GM18870 (cell line): ENCODE measurements at regions not wholly inside any gene's neighbourhood (a gene's known extent, or its start where the extent isn't known, plus 50 kb on each side); places are given as distances from the start of the nearest gene placed in this dataset.

Experiments used
- ATAC-seq: cut with Tn5 transposase; IDR thresholded peaks from one replicate; pipeline ENCODE4 v1.9.1; 2021; ENCODE audit warnings: moderate library complexity; ENCODE audit not compliant: unreplicated experiment

GRCh38 chr1:239322369-239322768 lies 64.0 kb upstream of the CHRM3 start:
- no peak for ATAC-seq

GRCh38 chr1:239321877-239322276 lies 64.5 kb upstream of the CHRM3 start:
- no peak for ATAC-seq

- ATAC-seq, result no peak
Measured at GRCh38 chr1:239317948-239318347, 68.4 kb upstream of the CHRM3 start.

GRCh38 chr1:239315631-239316217 lies 70.6 kb upstream of the CHRM3 start:
- ATAC-seq, result no peak

- no peak for ATAC-seq
Measured at GRCh38 chr1:239311331-239311730, 75.0 kb upstream of the CHRM3 start.

- ATAC-seq, result peak; percentile 50
Measured at GRCh38 chr1:239308701-239309333, 77.6 kb upstream of the CHRM3 start.

GRCh38 chr1:239307886-239308285 lies 78.5 kb upstream of the CHRM3 start:
- no peak for ATAC-seq

- no peak for ATAC-seq
Measured at GRCh38 chr1:239306426-239306825, 79.9 kb upstream of the CHRM3 start.

- no peak for ATAC-seq
Measured at GRCh38 chr1:239303289-239303688, 83.1 kb upstream of the CHRM3 start.

GRCh38 chr1:239302696-239303095 lies 83.7 kb upstream of the CHRM3 start:
- ATAC-seq, result no peak

GRCh38 chr1:239301251-239301650 lies 85.1 kb upstream of the CHRM3 start:
- no peak for ATAC-seq

GRCh38 chr1:239297910-239298309 lies 88.5 kb upstream of the CHRM3 start:
- no peak for ATAC-seq

GRCh38 chr1:239293350-239294110 lies 92.8 kb upstream of the CHRM3 start:
- no peak for ATAC-seq

- no peak for ATAC-seq
Measured at GRCh38 chr1:239288820-239289554, 97.4 kb upstream of the CHRM3 start.

GRCh38 chr1:239287296-239287695 lies 99.1 kb upstream of the CHRM3 start:
- ATAC-seq, result no peak

- ATAC-seq, result no peak
Measured at GRCh38 chr1:239283216-239283615, 103.2 kb upstream of the CHRM3 start.

GRCh38 chr1:239282411-239282810 lies 104.0 kb upstream of the CHRM3 start:
- ATAC-seq, result no peak

- ATAC-seq, result no peak
Measured at GRCh38 chr1:239276051-239276450, 110.3 kb upstream of the CHRM3 start.

GRCh38 chr1:239274242-239274830 lies 112.0 kb upstream of the CHRM3 start:
- no peak for ATAC-seq

- no peak for ATAC-seq
Measured at GRCh38 chr1:239270509-239270908, 115.9 kb upstream of the CHRM3 start.

- no peak for ATAC-seq
Measured at GRCh38 chr1:239269706-239270105, 116.7 kb upstream of the CHRM3 start.
